Spinal cord (tissue), 9 donors: ENCODE measurements at regions not wholly inside any gene's neighbourhood (a gene's known extent, or its start where the extent isn't known, plus 50 kb on each side); places are given as distances from the start of the nearest gene placed in this dataset.
"Not testable (repeated sequence)": the region's sequence is repeated elsewhere in the genome, so short reads cannot be mapped to it uniquely, and the experiment has no call there.

Experiments
- DNase-seq, 6 donors: peaks; one replicate each; pipeline versions ENCODE4 v3.0.0 to v3.0.0-alpha.2; 2013 to 2015; ENCODE audit warnings: low spot score in 6 of 6, low read depth in 4 of 6
- H3K27ac ChIP-seq: one replicate; pipeline ENCODE4 v1.5.1; 2013; ENCODE audit warnings: low read depth, low read length, control low read depth
- H3K27me3 ChIP-seq: one replicate; pipeline ENCODE4 v1.6.1; 2013; ENCODE audit warnings: low read length; ENCODE audit not compliant: control insufficient read depth, insufficient read depth
- H3K36me3 ChIP-seq: one replicate; pipeline ENCODE4 v1.6.1; 2013; ENCODE audit warnings: low read length; ENCODE audit not compliant: control insufficient read depth, insufficient read depth
- H3K4me1 ChIP-seq: one replicate; pipeline ENCODE4 v1.6.1; 2013; ENCODE audit warnings: low read length; ENCODE audit not compliant: control insufficient read depth, insufficient read depth
- H3K4me3 ChIP-seq: one replicate; pipeline ENCODE4 v1.5.1; 2013; ENCODE audit warnings: low read depth, low read length, control low read depth
- H3K9me3 ChIP-seq: one replicate; pipeline ENCODE4 v1.6.1; 2013; ENCODE audit warnings: low read length; ENCODE audit not compliant: control insufficient read depth, insufficient read depth
- WGBS: methylation state at CpG from one replicate; pipeline ENCODE4 v1.1.5; 2013; ENCODE audit warnings: missing lambda C conversion rate; ENCODE audit not compliant: insufficient coverage; 5-methylcytosine and 5-hydroxymethylcytosine counted together
- donor health status: healthy.

DNA sequence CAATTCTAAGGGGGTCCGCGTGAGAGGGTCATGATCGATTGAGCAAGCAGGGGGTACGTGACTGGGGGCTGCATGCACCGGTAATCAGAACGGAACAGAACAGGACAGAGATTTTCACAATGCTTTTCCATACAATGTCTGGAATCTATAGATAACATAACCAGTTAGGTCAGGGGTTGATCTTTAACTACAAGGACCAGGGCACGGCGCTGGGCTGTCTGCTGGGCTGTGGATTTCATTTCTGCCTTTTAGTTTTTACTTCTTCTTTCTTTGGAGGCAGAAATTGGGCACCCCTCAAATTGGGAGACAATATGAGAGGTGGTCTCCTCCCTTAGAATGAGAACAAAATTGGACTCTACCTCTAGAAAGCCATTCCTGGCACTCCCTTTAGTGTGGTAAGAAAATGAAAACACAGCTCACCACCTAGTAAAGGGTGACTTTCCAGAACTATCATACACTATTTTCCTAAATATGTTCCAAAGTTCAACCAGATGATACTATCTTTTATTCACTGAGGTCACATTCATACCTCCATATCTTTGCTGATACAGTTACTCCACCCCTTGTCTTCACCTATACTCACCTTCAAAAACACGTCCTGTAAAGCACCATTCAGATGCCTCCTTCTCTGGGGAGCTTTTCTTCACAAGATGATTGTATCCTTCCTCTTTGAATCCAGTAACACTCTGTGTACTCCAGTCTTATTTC, 1058.3 kb upstream of the SLIT2 start:
- no peaks in the 10 kb centered on the region for H3K9me3 ChIP-seq
- no peaks in the 10 kb centered on the region for H3K36me3 ChIP-seq
- H3K27ac ChIP-seq, result no peak overlapping the region
- WGBS, result 92% methylated on average over 1 of the region's 9 CpGs
- no peaks in the 10 kb centered on the region for H3K27me3 ChIP-seq
- no peaks in the 10 kb centered on the region for H3K4me1 ChIP-seq
- no peak overlapping the region for H3K4me3 ChIP-seq
- no peak for DNase-seq

DNA sequence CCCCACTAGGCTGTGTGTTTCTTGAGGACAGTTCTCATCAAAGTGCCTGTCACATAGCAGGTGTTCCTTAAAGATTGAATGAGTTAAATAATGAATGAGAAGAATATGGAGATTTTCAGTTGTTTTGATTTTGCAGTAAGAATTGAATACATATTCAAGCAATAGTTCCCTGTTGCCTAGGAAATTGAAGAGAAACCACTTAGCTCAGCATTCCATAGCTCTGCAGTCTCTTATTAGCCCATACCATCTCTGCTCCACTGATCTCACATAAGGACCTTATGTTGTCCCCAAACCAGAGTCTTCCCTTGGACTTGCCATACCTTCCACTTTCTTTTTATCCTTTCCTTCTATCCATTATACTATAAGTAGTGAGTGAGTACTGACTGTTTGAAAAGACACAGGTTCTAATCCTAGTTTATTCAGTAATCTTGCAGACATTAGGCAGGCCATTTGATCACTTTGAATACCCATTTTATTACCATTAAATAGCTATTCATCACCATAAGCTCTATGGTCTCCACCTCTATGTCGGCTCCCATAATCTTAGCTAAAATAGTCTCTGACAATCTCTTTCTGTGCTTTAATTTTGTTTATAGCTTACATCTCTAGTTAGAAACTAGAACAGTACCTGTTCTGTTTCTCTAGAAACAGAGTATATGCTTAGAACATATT, 1059.6 kb upstream of the SLIT2 start:
- H3K9me3 ChIP-seq, result no peaks in the 10 kb centered on the region
- H3K4me3 ChIP-seq, result no peak overlapping the region
- no peak overlapping the region for H3K27ac ChIP-seq
- H3K36me3 ChIP-seq, result no peaks in the 10 kb centered on the region
- whole genome bisulfite sequencing, result no CpG with 5 or more reads among the region's 1 CpG
- H3K27me3 ChIP-seq, result no peaks in the 10 kb centered on the region
- no peak for DNase-seq
- H3K4me1 ChIP-seq, result no peaks in the 10 kb centered on the region

DNA sequence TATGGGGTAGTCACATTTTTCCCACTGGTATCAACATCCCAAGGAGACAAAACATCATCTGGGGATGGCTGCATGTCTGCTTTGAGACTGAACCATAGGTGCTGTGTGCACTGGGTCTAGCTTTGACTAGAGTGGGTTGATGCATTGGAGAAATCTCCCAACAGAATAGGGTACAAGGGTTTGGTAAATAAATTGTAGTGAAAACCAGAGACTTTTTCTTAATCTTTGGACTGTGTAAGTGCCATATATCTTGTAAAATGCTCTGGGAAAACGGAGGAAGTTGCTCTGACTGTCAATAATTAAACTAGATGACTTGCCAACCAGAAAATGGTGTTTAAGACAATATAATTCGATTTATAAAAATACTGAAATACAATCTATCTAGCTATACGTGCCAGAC, 1064.0 kb upstream of the SLIT2 start:
- Histone ChIP-seq H3K4me3 (no peak overlapping the region), H3K4me1 (no peaks in the 10 kb centered on the region), H3K36me3 (no peaks in the 10 kb centered on the region), H3K27ac (no peak overlapping the region), H3K27me3 (no peaks in the 10 kb centered on the region), H3K9me3 (no peaks in the 10 kb centered on the region)
- DNase-seq, result no peak
- WGBS, result no CpG with 5 or more reads among the region's 3 CpGs

DNA sequence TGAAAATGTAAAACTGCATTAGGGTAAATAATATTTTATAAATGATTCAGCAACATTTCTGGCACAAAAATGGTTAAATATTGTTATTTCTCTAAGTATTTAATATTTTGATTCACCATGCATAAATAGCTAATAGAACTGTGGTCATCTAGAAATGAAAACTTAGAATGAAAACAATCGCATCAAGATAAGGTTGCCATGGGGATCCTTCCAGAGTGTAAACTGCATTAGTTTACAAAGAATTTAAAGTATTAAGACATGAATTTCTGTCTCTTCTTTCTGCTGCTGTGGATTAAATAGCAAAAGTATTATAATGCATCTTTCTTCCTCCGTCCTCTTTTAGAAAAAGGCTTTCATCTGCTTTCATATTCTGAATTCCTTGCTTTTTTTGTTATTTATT, 1064.6 kb upstream of the SLIT2 start:
- WGBS, result no CpG with 5 or more reads among the region's 2 CpGs
- H3K27me3 ChIP-seq, result no peaks in the 10 kb centered on the region
- no peak overlapping the region for H3K4me3 ChIP-seq
- DNase-seq, result no peak
- H3K4me1 ChIP-seq, result no peaks in the 10 kb centered on the region
- no peak overlapping the region for H3K27ac ChIP-seq
- H3K36me3 ChIP-seq, result no peaks in the 10 kb centered on the region
- H3K9me3 ChIP-seq, result no peaks in the 10 kb centered on the region

DNA sequence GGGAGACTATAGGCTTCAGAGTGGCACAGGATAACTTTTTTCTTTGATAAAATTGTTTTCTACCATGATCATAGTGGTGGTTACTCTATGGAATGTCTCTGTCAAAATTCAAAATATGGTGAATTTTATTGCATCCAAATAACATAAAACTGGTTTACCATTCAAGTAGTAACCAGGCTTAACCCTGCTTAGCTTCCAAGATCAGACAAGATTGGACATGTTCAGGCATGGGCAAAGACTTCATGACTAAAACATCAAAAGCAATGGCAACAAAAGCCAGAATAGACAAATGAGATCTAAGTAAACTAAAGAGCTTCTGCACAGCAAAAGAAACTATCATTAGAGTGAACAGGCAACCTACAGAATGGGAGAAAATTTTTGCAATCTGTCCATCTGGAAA, 1070.1 kb upstream of the SLIT2 start:
- DNase-seq, H3K27me3 ChIP-seq, H3K27ac ChIP-seq, H3K36me3 ChIP-seq, H3K9me3 ChIP-seq, H3K4me1 ChIP-seq, H3K4me3 ChIP-seq: not testable (repeated sequence)

DNA sequence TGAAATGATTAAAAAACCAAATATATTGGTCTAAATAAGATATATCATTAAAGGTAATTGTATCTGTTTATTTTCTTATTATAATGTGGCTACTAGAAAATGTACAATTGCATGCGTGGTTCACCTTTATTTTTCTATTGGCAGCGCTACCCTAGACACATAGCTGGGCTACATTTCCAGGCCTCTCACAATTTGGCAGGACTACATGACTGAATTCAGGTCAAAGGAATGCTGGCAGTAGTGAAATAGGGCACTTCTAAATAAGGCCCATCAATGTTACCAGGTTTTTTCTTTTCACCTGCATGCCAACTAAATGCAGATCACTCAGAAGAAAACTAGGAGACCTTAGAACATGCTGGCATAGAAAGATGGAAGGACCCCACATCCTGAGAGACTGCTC, 1072.9 kb upstream of the SLIT2 start:
- Histone ChIP-seq H3K36me3 (no peaks in the 10 kb centered on the region), H3K27ac (no peak overlapping the region), H3K4me3 (no peak overlapping the region), H3K27me3 (no peaks in the 10 kb centered on the region), H3K4me1 (no peaks in the 10 kb centered on the region), H3K9me3 (no peaks in the 10 kb centered on the region)
- WGBS, result no CpG with 5 or more reads among the region's 2 CpGs
- peak in 1 of 6 donors; percentile 8 for DNase-seq

DNA sequence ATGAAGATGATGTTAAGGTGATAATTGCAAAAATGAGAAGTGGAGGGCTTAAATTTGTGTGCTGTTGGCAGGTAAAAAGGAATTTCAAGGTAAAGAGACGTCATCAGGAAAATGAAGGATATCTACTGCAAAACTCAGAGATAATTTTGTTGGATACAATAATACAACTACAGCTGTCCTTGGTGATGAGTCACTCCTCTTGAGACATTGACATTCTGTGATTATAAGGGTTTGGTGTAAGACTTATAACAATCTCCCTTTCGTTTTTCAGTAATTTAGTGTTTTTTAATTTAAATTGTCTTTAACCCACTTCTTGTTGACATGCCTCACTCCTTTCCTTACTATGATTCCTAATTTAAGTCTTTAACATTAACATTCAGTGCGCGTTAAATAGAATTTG, 1074.1 kb upstream of the SLIT2 start:
- H3K36me3 ChIP-seq, result no peaks in the 10 kb centered on the region
- WGBS, result no CpG with 5 or more reads among the region's 4 CpGs

DNA sequence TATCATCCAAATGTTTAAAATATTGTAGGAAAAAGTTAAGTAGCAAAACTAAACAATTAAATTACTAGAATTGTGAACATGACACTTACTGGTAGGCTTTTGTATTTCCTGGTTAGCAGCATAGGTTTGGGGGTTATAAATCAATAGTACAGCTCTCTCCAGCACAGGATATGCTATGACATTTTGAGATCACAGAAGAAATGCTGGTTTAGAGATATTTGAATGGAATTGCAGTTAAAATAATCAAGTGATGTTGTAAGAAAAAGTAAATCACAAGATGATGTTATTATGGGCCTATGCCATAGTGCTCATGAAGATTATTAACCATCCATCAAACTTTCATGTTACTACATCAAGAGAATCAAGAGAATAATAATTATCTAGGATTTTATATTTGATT, 1079.9 kb upstream of the SLIT2 start:
- no peak for DNase-seq
- Histone ChIP-seq H3K36me3 (no peaks in the 10 kb centered on the region), H3K4me3 (no peak overlapping the region), H3K27ac (no peak overlapping the region), H3K27me3 (no peaks in the 10 kb centered on the region), H3K9me3 (no peaks in the 10 kb centered on the region), H3K4me1 (no peaks in the 10 kb centered on the region)

More for the DNA sequence above, 1074.1 kb upstream of the SLIT2 start:
- no peak for DNase-seq
- Histone ChIP-seq H3K4me1 (no peaks in the 10 kb centered on the region), H3K9me3 (no peaks in the 10 kb centered on the region), H3K4me3 (no peak overlapping the region), H3K27ac (no peak overlapping the region), H3K27me3 (no peaks in the 10 kb centered on the region)

DNA sequence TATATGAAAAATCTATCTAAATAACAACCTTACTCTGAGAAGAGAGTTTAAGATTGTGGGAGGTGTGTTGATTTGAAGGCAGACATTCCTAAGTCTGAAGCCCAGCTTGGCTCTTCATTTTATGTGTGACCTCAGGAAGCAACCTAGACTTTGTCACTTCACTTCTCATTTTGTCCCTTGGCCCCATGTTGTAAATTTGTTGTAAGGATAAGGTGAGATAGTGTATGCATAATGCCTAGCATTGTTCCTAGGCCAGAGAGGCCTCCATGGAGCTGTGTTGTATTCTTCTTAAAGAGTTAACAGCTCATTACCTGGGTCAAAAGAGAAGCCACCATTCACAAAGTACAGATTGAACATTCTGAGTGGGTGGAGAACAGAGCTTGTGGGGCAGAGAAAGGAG, 1084.4 kb upstream of the SLIT2 start:
- H3K4me1 ChIP-seq, result no peaks in the 10 kb centered on the region
- no peaks in the 10 kb centered on the region for H3K9me3 ChIP-seq
- H3K27me3 ChIP-seq, result no peaks in the 10 kb centered on the region
- no peak overlapping the region for H3K4me3 ChIP-seq
- DNase-seq, result no peak
- no peaks in the 10 kb centered on the region for H3K36me3 ChIP-seq
- no peak overlapping the region for H3K27ac ChIP-seq

DNA sequence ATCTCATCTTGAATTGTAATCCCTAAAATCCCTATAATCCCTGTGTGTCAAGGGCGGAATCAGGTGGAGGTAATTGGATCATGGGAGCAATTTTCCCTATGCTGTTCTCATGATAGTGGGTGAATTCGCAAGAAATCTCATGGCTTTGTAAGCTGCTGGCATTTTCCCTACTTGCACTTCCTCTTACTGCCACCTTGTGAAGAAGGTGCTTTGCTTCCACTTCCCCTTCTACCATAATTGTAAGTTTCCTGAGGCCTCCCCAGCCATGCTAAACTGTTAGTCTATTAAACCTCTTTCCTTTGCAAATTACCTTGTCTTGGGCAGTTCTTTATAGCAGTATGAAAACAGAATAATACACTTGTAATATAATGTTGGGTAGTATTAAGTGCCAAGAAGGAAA, 1087.4 kb upstream of the SLIT2 start:
- WGBS, result no CpG with 5 or more reads among the region's 2 CpGs
- H3K4me1 ChIP-seq, result no peaks in the 10 kb centered on the region
- no peaks in the 10 kb centered on the region for H3K36me3 ChIP-seq
- no peaks in the 10 kb centered on the region for H3K27me3 ChIP-seq
- H3K4me3 ChIP-seq, result no peak overlapping the region
- DNase-seq, result no peak
- H3K9me3 ChIP-seq, result no peaks in the 10 kb centered on the region
- no peak overlapping the region for H3K27ac ChIP-seq
